HG02642 (cell line): ENCODE measurements at regions not wholly inside any gene's neighbourhood (a gene's known extent, or its start where the extent isn't known, plus 50 kb on each side); places are given as distances from the start of the nearest gene placed in this dataset.
"Not testable (repeated sequence)": the region's sequence is repeated elsewhere in the genome, so short reads cannot be mapped to it uniquely, and the experiment has no call there.

Experiments
- ATAC-seq: cut with Tn5 transposase; IDR thresholded peaks from one replicate; pipeline ENCODE4 v1.9.1; 2021; ENCODE audit warnings: mild to moderate bottlenecking; ENCODE audit not compliant: unreplicated experiment, poor library complexity

- ATAC-seq: no peak
Measured at GRCh38 chr13:53101883-53102282, 73.3 kb downstream of the OLFM4 start.

- ATAC-seq: no peak
Measured at GRCh38 chr13:53104136-53104535, 75.5 kb downstream of the OLFM4 start.

- no peak for ATAC-seq
Measured at GRCh38 chr13:53105477-53105876, 76.9 kb downstream of the OLFM4 start.

- ATAC-seq: no peak
Measured at GRCh38 chr13:53105890-53106289, 77.3 kb downstream of the OLFM4 start.

- ATAC-seq: no peak
Measured at GRCh38 chr13:53110181-53110580, 81.6 kb downstream of the OLFM4 start.

GRCh38 chr13:53110614-53111013 is 82.0 kb downstream of the OLFM4 start:
- ATAC-seq: no peak

- no peak for ATAC-seq
Measured at GRCh38 chr13:53112522-53112921, 83.9 kb downstream of the OLFM4 start.

- ATAC-seq: not testable (repeated sequence)
Measured at GRCh38 chr13:53117048-53117447, 88.4 kb downstream of the OLFM4 start.

GRCh38 chr13:53121131-53121773 is 92.6 kb downstream of the OLFM4 start:
- ATAC-seq: no peak

GRCh38 chr13:53121919-53122318 is 93.3 kb downstream of the OLFM4 start:
- no peak for ATAC-seq

- ATAC-seq: no peak
Measured at GRCh38 chr13:53123536-53123935, 94.9 kb downstream of the OLFM4 start.

GRCh38 chr13:53124623-53125022 is 96.0 kb downstream of the OLFM4 start:
- ATAC-seq: no peak

GRCh38 chr13:53126841-53127245 is 98.2 kb downstream of the OLFM4 start:
- ATAC-seq: no peak

GRCh38 chr13:53127373-53127772 is 98.8 kb downstream of the OLFM4 start:
- ATAC-seq: no peak

GRCh38 chr13:53129864-53130393 is 101.3 kb downstream of the OLFM4 start:
- no peak for ATAC-seq

GRCh38 chr13:53131361-53131760 is 102.7 kb downstream of the OLFM4 start:
- no peak for ATAC-seq

- ATAC-seq: no peak
Measured at GRCh38 chr13:53135301-53135700, 106.7 kb downstream of the OLFM4 start.

GRCh38 chr13:53136554-53137215 is 108.1 kb downstream of the OLFM4 start:
- no peak for ATAC-seq

- no peak for ATAC-seq
Measured at GRCh38 chr13:53137779-53138178, 109.2 kb downstream of the OLFM4 start.

GRCh38 chr13:53138376-53139036 is 109.9 kb downstream of the OLFM4 start:
- ATAC-seq: no peak

GRCh38 chr13:53141336-53141735 is 112.7 kb downstream of the OLFM4 start:
- no peak for ATAC-seq
